ENCODE measurements at regions not wholly inside any gene's neighbourhood (a gene's known extent, or its start where the extent isn't known, plus 50 kb on each side); places are given as distances from the start of the nearest gene placed in this dataset.

GRCh38 chr5:44868541-44868940, 59.8 kb downstream of the MRPS30 start:
- no peak for DNase-seq (ENCODE audit: low read depth in 3 of 3, low spot score in 2 of 3)

- DNase-seq (ENCODE audit: low read depth in 3 of 3, low spot score in 2 of 3): peak in 2 of 3 donors; percentile 47
Measured at GRCh38 chr5:44869928-44870327, 61.2 kb downstream of the MRPS30 start.

GRCh38 chr5:44870430-44870829, 61.7 kb downstream of the MRPS30 start:
- DNase-seq (ENCODE audit: low read depth in 3 of 3, low spot score in 2 of 3): no peak

- no peak for DNase-seq (ENCODE audit: low read depth in 3 of 3, low spot score in 2 of 3)
Measured at GRCh38 chr5:44871401-44871800, 62.7 kb downstream of the MRPS30 start.

GRCh38 chr5:44875661-44876605, 67.2 kb downstream of the MRPS30 start:
- DNase-seq (ENCODE audit: low read depth in 3 of 3, low spot score in 2 of 3): no peak

GRCh38 chr5:44881266-44881665, 72.5 kb downstream of the MRPS30 start:
- no peak for DNase-seq (ENCODE audit: low read depth in 3 of 3, low spot score in 2 of 3)

GRCh38 chr5:44884036-44884435, 75.3 kb downstream of the MRPS30 start:
- DNase-seq (ENCODE audit: low read depth in 3 of 3, low spot score in 2 of 3): no peak

GRCh38 chr5:44885903-44886302, 77.2 kb downstream of the MRPS30 start:
- no peak for DNase-seq (ENCODE audit: low read depth in 3 of 3, low spot score in 2 of 3)

- DNase-seq (ENCODE audit: low read depth in 3 of 3, low spot score in 2 of 3): no peak
Measured at GRCh38 chr5:44887722-44888121, 79.0 kb downstream of the MRPS30 start.

GRCh38 chr5:44888435-44888834, 79.7 kb downstream of the MRPS30 start:
- DNase-seq (ENCODE audit: low read depth in 3 of 3, low spot score in 2 of 3): no peak

GRCh38 chr5:44891116-44891515, 82.4 kb downstream of the MRPS30 start:
- no peak for DNase-seq (ENCODE audit: low read depth in 3 of 3, low spot score in 2 of 3)

GRCh38 chr5:44900273-44900954, 91.7 kb downstream of the MRPS30 start:
- no peak for DNase-seq (ENCODE audit: low read depth in 3 of 3, low spot score in 2 of 3)

- DNase-seq (ENCODE audit: low read depth in 3 of 3, low spot score in 2 of 3): no peak
Measured at GRCh38 chr5:44907396-44907795, 98.6 kb downstream of the MRPS30 start.

- DNase-seq (ENCODE audit: low read depth in 3 of 3, low spot score in 2 of 3): no peak
Measured at GRCh38 chr5:44909004-44909403, 100.3 kb downstream of the MRPS30 start.

GRCh38 chr5:44911501-44911900, 102.8 kb downstream of the MRPS30 start:
- DNase-seq (ENCODE audit: low read depth in 3 of 3, low spot score in 2 of 3): no peak

GRCh38 chr5:44914221-44914620, 105.5 kb downstream of the MRPS30 start:
- no peak for DNase-seq (ENCODE audit: low read depth in 3 of 3, low spot score in 2 of 3)

GRCh38 chr5:44919560-44919959, 110.8 kb downstream of the MRPS30 start:
- DNase-seq (ENCODE audit: low read depth in 3 of 3, low spot score in 2 of 3): no peak

GRCh38 chr5:44927115-44927733, 118.5 kb downstream of the MRPS30 start:
- DNase-seq (ENCODE audit: low read depth in 3 of 3, low spot score in 2 of 3): no peak

GRCh38 chr5:44932922-44933585, 124.3 kb downstream of the MRPS30 start:
- no peak for DNase-seq (ENCODE audit: low read depth in 3 of 3, low spot score in 2 of 3)

GRCh38 chr5:44933686-44934085, 124.9 kb downstream of the MRPS30 start:
- no peak for DNase-seq (ENCODE audit: low read depth in 3 of 3, low spot score in 2 of 3)

GRCh38 chr5:44935262-44935661, 126.5 kb downstream of the MRPS30 start:
- no peak for DNase-seq (ENCODE audit: low read depth in 3 of 3, low spot score in 2 of 3)
